NCI-H1105 (cell line): ENCODE measurements at regions not wholly inside any gene's neighbourhood (a gene's known extent, or its start where the extent isn't known, plus 50 kb on each side); places are given as distances from the start of the nearest gene placed in this dataset.
"Not testable (repeated sequence)": the region's sequence is repeated elsewhere in the genome, so short reads cannot be mapped to it uniquely, and the experiment has no call there.

Experiments
- DNase-seq: peaks from one replicate; lab custom pipeline; 2025; lab: John Stamatoyannopoulos, UW

GRCh38 chr4:64216741-64217140 is 192.5 kb downstream of the TECRL start:
- DNase-seq: no peak

DNA sequence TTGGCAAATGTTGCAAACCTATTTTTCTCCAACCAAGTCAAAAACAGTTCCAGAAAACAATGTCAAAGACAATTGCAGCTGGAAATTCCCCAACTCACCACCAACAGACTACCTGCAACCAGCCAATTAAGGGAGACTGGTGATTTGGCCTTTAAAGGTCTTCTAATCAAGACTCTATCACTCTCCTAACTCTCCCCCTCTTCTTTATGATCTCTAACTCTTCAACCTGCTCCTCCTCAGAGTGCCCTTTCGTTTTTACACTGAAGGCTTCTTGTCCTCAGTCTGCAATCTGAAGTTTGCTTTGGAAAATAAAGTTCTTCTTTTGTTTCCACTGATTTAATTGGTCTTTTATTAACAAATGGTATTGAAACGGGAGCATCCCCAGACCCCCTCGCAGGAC is 203.9 kb downstream of the TECRL start:
- DNase-seq: no peak

- no peak for DNase-seq
Measured at GRCh38 chr4:64200001-64200555, 209.2 kb downstream of the TECRL start.

DNA sequence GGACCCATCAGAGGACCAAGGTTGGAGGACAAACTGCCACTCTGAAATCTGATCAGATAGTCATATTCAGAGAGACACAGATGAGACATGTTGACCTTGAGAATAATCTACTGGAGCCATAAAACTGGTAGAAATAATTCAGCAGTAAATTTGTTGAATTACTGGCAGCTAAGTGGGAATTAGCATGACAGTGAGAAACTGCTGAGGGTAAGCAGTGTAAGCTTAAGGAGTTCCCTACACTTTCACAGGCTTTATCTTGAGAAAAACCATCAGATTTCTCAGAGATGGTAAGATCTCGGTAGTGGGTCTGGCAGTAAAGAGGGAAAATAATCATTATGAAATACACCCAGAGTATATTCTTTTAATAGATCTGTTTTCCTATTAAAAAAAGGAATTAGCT is 213.7 kb downstream of the TECRL start:
- DNase-seq: no peak

GRCh38 chr4:64192731-64193412 is 216.4 kb downstream of the TECRL start:
- DNase-seq: no peak

DNA sequence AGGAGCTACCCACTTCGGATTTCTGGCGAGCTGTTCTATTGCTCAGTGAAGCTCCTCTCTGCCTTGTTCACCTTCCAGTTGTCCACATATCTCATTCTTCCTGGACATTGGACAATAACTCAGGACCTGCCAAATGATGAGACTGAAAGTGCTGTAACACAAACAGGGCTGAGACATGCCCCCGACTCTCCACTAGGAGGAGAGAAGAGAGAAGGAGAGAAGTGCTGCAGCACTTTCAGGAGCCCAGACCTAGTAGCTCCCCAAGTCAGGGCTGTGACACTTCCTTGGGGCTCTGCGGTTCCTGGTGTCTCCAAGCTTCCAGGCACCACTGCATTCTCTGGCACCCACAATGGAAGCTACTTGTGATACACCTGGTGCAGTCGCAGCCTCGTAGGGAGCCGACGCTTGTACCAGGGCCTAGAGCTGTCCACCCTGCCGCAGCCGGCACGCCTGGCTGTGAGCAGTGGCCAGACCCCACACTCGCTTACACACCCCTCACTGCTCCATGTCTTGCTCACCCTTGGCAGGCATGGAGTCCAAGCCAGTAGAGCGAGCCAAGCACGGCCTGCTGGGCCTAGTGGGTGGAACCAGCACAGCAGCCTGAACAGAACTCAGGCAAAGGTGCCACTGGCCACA is 234.9 kb downstream of the TECRL start:
- no peak for DNase-seq

DNA sequence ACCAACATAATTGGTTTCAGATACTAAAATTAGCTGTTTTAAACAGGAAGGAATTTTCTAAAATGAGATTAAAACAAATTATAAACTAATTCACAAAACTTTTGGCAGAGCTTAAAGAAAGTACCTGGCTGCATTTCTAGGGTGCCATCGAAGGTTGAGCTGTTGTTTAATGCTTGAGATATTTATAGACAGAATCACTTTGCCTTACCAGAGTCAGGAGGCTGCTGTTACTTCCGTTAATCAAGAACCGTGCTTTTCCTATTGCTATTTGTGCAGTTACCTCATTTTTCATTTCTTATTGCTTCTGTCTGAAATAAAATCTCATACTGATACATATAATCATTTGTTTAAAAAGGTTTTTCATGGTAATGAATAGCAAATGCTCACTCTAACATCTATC is 242.9 kb downstream of the TECRL start:
- no peak for DNase-seq

DNA sequence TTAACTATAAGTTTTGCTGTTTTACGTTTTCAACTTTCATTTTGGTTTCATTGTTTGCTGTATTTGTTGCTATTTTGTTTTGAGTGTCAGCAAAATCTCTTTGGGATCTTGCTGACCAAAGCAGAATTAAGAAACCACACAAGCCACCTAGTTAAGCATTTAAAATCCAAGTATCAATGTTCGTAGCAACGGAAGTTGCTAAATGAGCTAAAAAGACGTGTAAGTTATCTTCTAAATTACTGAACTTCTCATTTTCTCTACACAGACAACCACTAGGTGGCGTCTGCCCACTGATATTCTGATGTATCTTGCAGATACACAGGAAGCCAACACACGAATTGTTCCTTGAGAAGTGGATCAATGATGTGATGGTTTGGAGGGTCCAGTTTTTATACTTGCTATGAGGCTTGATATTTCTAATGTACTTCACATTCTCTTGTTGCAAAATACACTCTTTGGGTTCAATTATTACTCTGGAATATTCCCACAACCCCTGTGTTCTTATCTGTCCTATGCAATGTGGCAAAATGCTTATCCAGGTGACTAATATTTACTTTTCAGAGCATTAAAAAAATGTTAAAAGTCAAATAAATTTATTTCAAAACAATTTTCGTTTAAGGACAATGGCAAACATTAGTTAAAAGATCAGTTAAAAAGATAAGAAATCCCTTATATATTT is 250.5 kb downstream of the TECRL start:
- peak; percentile 23 for DNase-seq

DNA sequence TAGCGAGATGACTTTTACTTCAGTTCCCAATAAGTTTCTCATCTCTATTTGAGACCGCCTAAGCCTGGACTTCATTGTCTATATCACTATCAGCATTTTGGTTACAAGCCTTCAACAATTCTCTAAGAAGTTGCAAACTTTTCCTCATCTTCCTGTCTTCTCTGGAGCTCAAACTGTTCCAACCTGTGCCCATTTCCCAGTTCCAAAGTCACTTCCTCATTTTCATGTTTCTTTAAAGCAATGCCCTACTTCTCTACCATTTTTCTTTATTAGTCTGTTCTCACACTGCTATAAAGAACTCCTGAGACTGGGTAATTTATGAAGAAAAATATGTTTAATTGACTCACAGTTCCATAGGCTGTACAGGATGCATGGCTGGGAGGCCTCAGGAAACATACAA is 251.9 kb downstream of the TECRL start:
- DNase-seq: no peak

DNA sequence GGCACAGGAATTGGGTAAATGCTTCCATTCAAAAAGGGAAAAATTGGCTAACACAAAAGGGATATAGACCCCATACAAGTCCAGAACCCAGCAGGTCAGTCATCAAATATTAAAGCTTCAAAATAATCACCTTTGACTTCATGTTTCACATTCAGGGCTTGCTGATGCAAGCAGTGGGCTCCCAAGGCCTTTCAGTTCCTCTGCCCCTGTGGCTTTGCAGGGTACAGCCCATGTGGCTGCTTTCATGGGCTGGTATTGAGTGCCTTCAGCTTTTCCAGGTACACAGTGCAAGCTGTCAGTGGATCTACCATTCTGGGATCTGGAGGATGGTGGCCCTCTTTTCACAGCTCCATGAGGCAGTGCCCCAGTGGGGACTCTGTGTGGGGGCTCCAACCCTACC is 253.0 kb downstream of the TECRL start:
- no peak for DNase-seq

GRCh38 chr4:64146030-64146429 is 263.2 kb downstream of the TECRL start:
- no peak for DNase-seq

- peak; percentile 78 for DNase-seq
Measured at GRCh38 chr4:64144994-64145393, 264.3 kb downstream of the TECRL start.

DNA sequence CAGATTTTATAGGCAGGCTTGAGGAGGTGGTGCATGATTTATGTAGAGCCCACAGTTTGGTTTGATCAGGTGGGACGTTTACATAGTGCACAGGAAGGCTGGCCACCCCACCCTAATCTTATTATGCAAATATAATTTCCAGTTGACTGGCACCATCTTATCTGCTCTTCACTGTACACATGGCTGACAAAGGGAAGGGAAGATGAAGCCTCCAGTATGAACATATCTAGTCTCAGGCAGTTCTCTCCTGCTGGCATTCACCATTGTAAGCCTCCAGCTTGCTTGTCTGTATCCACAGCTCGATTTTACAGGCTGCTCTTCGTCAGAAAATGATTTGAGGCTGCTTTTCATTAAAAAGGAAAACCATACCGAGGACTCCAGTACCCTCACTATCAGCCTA is 278.3 kb downstream of the TECRL start:
- DNase-seq: no peak

- DNase-seq: no peak
Measured at GRCh38 chr4:64125354-64125753, 283.9 kb downstream of the TECRL start.

GRCh38 chr4:64121803-64122202 is 287.4 kb downstream of the TECRL start:
- DNase-seq: no peak

- no peak for DNase-seq
Measured at GRCh38 chr4:64105903-64106302, 303.3 kb downstream of the TECRL start.

DNA sequence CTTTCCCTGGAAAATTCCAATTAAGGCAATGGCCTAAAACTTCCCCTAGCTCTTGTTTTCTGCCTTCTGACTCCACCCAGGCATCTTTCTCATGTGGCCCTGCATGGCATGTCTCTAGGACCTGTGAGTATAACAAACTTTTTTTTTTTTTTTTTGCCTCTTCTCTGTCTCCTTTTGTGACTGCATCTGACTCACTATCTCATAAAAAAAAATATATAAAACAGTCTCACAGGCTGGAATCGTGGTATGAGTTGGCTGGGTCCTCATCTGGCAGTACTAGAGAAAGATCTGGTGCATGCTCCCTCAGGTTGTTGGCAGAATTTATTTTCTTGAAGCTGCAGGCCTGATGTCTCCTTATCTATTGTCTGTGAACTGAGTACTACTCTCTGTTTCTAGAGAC is 313.9 kb downstream of the TECRL start:
- DNase-seq: no peak

- no peak for DNase-seq
Measured at GRCh38 chr4:64079316-64079715, 329.9 kb downstream of the TECRL start.

GRCh38 chr4:64068096-64068495 is 341.2 kb downstream of the TECRL start:
- no peak for DNase-seq

DNA sequence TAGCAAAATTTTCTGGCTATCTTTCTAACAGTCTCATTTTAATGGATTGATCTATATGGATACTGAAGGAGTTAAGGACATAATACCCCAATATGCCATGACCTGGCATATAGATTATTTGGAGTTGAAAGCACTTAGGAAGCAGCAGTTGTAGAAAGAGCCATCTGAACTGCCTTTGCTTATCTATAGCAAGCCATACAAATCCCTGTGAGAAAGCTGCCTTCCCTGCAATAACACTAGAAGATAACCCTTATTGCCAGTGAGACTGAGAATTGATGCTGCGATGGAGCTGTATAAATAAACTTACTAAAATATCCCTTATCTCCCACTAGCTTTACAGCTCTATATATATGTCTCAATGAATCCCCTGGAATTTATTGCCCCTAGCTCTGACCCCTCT is 346.3 kb downstream of the TECRL start:
- no peak for DNase-seq

- DNase-seq: not testable (repeated sequence)
Measured at GRCh38 chr4:64037033-64037432, 372.2 kb downstream of the TECRL start.

- no peak for DNase-seq
Measured at GRCh38 chr4:64022560-64022959, 386.7 kb downstream of the TECRL start.

DNA sequence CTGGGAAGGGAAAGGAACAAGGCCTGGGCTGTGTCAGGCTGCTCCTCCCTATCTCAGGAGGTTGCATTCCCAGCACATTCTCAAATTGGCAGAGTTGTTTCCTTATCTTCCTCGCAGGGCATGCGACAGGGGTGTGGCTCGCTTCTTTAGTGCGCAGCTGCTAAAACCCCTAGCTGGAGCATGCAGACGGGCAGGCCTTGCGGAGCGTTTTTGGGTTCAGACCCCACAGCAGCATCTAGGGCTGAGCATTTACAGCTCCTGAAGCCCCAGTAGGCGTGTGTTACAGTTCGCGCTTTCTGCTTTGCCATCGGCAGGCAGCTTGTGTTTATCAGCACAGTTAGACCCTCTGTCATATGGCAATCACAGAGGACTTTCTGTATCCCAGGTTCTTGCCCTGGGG is 392.4 kb downstream of the TECRL start:
- no peak for DNase-seq
